HEK293 (cell line): ENCODE measurements at regions not wholly inside any gene's neighbourhood (a gene's known extent, or its start where the extent isn't known, plus 50 kb on each side); places are given as distances from the start of the nearest gene placed in this dataset.

Source experiments
- CTCF ChIA-PET: fragments of 350-600 bp; formaldehyde crosslinking; extraction: SDS; loops from one replicate; lab custom pipeline; 2021; ENCODE audit warnings: antibody characterized with exemption; lab: Yijun Ruan, JAX
- POLR2A ChIA-PET: fragments of 300-600 bp; formaldehyde crosslinking; extraction: SDS; loops from one replicate; lab custom pipeline; 2020; ENCODE audit warnings: antibody characterized with exemption, inconsistent platforms; lab: Yijun Ruan, JAX
- H3K27ac ChIP-seq: fragments of 200-500 bp; sonication (Bioruptor generic); 2 replicates; pipeline ENCODE4 v1.5.1; 2014; ENCODE audit warnings: low read depth, low read length, control low read depth, inconsistent platforms; ENCODE audit errors: extremely low read depth
- H3K36me3 ChIP-seq, 2 experiments: fragments of 200-500 bp in 1 of 2; sonication (Bioruptor generic) in 1 of 2; 1 replicate in 1 of 2; 2 replicates in 1 of 2; pipeline ENCODE4 v1.5.1; 2014 to 2017; ENCODE audit warnings: inconsistent platforms in 2 of 2, low read length in 2 of 2; ENCODE audit not compliant: control insufficient read depth in 2 of 2, insufficient read depth in 1 of 2
- H3K4me1 ChIP-seq: fragments of 200-500 bp; sonication (Bioruptor generic); 2 replicates; pipeline ENCODE4 v1.5.1; 2014; ENCODE audit warnings: mild to moderate bottlenecking, low read length, inconsistent platforms; ENCODE audit not compliant: control insufficient read depth, insufficient read depth
- H3K4me3 ChIP-seq: 2 replicates; pipeline ENCODE4 v1.5.1; 2011; ENCODE audit warnings: low read depth, mild to moderate bottlenecking, control low read depth, low read length, moderate library complexity
- H3K9me3 ChIP-seq: fragments of 200-500 bp; sonication (Bioruptor generic); 2 replicates; pipeline ENCODE4 v1.5.1; 2014; ENCODE audit warnings: low read depth, low read length, inconsistent platforms; ENCODE audit not compliant: control insufficient read depth, insufficient read depth
- BCL6B ChIP-seq: fragments of 450-650 bp; formaldehyde crosslinking; IDR thresholded peaks from 2 replicates; pipeline ENCODE4 v1.5.1; 2017; ENCODE audit warnings: missing biosample characterization, missing genetic modification characterization
- GFI1B ChIP-seq: fragments of 450-650 bp; formaldehyde crosslinking; IDR thresholded peaks from 2 replicates; pipeline ENCODE4 v1.5.1; 2016; ENCODE audit warnings: missing biosample characterization, missing genetic modification characterization
- GLIS1 ChIP-seq: fragments of 450-650 bp; formaldehyde crosslinking; IDR thresholded peaks from 2 replicates; pipeline ENCODE4 v1.5.1; 2016; ENCODE audit warnings: missing biosample characterization, missing genetic modification characterization
- PRDM10 ChIP-seq: fragments of 450-650 bp; formaldehyde crosslinking; IDR thresholded peaks from 2 replicates; pipeline ENCODE4 v1.5.1; 2016; ENCODE audit warnings: missing biosample characterization, missing genetic modification characterization
- ZBTB1 ChIP-seq: fragments of 450-650 bp; formaldehyde crosslinking; IDR thresholded peaks from 2 replicates; pipeline ENCODE4 v1.5.1; 2016; ENCODE audit warnings: missing biosample characterization, missing genetic modification characterization
- ZNF211 ChIP-seq: fragments of 450-650 bp; formaldehyde crosslinking; IDR thresholded peaks from 2 replicates; pipeline ENCODE4 v1.5.1; 2016; ENCODE audit warnings: low read depth, missing biosample characterization, missing genetic modification characterization
- ZNF626 ChIP-seq: fragments of 450-650 bp; sonication (Bioruptor Pico); formaldehyde crosslinking; IDR thresholded peaks from 2 replicates; pipeline ENCODE4 v1.5.1; 2018; ENCODE audit warnings: missing biosample characterization, missing genetic modification characterization, inconsistent platforms
- ZNF777 ChIP-seq: fragments of 450-650 bp; formaldehyde crosslinking; IDR thresholded peaks from 2 replicates; pipeline ENCODE4 v1.5.1; 2017; ENCODE audit warnings: missing biosample characterization, missing genetic modification characterization, borderline replicate concordance
- ZSCAN23 ChIP-seq: fragments of 450-650 bp; formaldehyde crosslinking; IDR thresholded peaks from 2 replicates; pipeline ENCODE4 v1.5.1; 2016; ENCODE audit warnings: missing biosample characterization, missing genetic modification characterization
- TF ChIP-seq, protein P1 (sequence below): fragments of 450-650 bp; formaldehyde crosslinking; IDR thresholded peaks from 2 replicates; pipeline ENCODE4 v1.5.1; 2016; ENCODE audit warnings: missing biosample characterization, missing genetic modification characterization, borderline replicate concordance
- TF ChIP-seq, protein P2 (sequence below): fragments of 450-650 bp; formaldehyde crosslinking; IDR thresholded peaks from 2 replicates; pipeline ENCODE4 v1.5.1; 2017; ENCODE audit warnings: missing biosample characterization, missing genetic modification characterization

DNA sequence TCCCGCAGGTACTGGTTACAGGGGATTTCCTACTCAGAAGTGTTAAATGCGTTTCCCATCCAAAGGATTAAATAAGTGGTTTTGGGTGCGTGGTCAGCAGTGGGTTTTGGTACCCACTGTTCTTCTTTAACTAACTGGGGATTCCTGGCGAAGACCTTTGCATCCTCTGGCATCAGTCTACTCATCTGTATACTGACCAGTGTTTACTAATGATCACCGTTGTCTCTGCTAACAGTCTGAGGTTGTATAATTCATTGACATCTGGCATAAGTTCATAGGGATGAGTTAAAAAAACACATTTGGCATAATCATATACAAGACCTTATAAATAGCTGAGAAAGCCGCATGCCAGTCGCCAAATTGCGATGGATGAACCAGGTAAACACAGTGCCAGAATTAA is 339.1 kb downstream of the PMP22 start:
- H3K27ac ChIP-seq, result no peak overlapping the region
- ChIA-PET POLR2A (no interaction called here), CTCF (interaction anchor here (0.5 to 4.4 kb wide), 35 partner anchors 9 to 1895 kb away, joined by 3 to 69 read pairs (median 4); no protein-coding TSS in a partner anchor)

DNA sequence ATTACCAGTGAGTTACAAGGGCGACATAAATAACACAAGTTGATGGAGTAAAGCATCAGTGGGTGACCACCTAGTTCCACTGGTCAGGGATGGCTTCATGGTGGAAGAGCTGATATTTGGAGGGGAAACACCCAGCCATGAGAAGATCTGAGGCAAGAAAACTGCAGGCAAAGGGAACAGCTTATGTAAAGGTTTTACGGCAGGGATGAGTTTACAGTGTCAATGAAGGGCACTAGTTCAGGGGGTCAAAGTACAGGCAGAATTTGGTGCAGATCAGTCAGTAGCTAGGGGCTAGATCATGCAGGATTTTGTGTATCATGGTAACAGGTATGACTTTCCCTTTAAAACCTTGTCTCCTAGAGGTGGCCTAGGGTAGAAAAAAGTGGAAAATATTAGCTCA is 339.6 kb downstream of the PMP22 start:
- no peak overlapping the region for H3K4me3 ChIP-seq
- ChIA-PET CTCF (interaction anchor here (0.7 to 4.4 kb wide), 12 partner anchors 9 to 1895 kb away, joined by 3 to 69 read pairs (median 6); no protein-coding TSS in a partner anchor), POLR2A (no interaction called here)
- no peaks in the 10 kb centered on the region for H3K4me1 ChIP-seq
- H3K9me3 ChIP-seq, result peaks cover 2% of the 10 kb centered on the region; the same call in 1 of the 2 replicates
- H3K27ac ChIP-seq, result no peak overlapping the region
- TF ChIP-seq ZNF777 (no peak), GFI1B (no peak), BCL6B (tag by site-specific recombination) (no peak), PRDM10 (tag by site-specific recombination) (no peak), ZNF211 (tag by site-specific recombination) (no peak), ZSCAN23 (no peak)
- TF ChIP-seq, protein P1, sequence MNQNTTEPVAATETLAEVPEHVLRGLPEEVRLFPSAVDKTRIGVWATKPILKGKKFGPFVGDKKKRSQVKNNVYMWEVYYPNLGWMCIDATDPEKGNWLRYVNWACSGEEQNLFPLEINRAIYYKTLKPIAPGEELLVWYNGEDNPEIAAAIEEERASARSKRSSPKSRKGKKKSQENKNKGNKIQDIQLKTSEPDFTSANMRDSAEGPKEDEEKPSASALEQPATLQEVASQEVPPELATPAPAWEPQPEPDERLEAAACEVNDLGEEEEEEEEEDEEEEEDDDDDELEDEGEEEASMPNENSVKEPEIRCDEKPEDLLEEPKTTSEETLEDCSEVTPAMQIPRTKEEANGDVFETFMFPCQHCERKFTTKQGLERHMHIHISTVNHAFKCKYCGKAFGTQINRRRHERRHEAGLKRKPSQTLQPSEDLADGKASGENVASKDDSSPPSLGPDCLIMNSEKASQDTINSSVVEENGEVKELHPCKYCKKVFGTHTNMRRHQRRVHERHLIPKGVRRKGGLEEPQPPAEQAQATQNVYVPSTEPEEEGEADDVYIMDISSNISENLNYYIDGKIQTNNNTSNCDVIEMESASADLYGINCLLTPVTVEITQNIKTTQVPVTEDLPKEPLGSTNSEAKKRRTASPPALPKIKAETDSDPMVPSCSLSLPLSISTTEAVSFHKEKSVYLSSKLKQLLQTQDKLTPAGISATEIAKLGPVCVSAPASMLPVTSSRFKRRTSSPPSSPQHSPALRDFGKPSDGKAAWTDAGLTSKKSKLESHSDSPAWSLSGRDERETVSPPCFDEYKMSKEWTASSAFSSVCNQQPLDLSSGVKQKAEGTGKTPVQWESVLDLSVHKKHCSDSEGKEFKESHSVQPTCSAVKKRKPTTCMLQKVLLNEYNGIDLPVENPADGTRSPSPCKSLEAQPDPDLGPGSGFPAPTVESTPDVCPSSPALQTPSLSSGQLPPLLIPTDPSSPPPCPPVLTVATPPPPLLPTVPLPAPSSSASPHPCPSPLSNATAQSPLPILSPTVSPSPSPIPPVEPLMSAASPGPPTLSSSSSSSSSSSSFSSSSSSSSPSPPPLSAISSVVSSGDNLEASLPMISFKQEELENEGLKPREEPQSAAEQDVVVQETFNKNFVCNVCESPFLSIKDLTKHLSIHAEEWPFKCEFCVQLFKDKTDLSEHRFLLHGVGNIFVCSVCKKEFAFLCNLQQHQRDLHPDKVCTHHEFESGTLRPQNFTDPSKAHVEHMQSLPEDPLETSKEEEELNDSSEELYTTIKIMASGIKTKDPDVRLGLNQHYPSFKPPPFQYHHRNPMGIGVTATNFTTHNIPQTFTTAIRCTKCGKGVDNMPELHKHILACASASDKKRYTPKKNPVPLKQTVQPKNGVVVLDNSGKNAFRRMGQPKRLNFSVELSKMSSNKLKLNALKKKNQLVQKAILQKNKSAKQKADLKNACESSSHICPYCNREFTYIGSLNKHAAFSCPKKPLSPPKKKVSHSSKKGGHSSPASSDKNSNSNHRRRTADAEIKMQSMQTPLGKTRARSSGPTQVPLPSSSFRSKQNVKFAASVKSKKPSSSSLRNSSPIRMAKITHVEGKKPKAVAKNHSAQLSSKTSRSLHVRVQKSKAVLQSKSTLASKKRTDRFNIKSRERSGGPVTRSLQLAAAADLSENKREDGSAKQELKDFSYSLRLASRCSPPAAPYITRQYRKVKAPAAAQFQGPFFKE (tag by site-specific recombination), result no peak
- TF ChIP-seq, protein P2, sequence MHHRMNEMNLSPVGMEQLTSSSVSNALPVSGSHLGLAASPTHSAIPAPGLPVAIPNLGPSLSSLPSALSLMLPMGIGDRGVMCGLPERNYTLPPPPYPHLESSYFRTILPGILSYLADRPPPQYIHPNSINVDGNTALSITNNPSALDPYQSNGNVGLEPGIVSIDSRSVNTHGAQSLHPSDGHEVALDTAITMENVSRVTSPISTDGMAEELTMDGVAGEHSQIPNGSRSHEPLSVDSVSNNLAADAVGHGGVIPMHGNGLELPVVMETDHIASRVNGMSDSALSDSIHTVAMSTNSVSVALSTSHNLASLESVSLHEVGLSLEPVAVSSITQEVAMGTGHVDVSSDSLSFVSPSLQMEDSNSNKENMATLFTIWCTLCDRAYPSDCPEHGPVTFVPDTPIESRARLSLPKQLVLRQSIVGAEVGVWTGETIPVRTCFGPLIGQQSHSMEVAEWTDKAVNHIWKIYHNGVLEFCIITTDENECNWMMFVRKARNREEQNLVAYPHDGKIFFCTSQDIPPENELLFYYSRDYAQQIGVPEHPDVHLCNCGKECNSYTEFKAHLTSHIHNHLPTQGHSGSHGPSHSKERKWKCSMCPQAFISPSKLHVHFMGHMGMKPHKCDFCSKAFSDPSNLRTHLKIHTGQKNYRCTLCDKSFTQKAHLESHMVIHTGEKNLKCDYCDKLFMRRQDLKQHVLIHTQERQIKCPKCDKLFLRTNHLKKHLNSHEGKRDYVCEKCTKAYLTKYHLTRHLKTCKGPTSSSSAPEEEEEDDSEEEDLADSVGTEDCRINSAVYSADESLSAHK (tag by site-specific recombination), result no peak
- no peaks in the 10 kb centered on the region for H3K36me3 ChIP-seq

More for the DNA sequence above, 339.1 kb downstream of the PMP22 start:
- Histone ChIP-seq H3K36me3 (no peaks in the 10 kb centered on the region), H3K4me1 (no peaks in the 10 kb centered on the region)
- TF ChIP-seq ZNF626 (tag by site-specific recombination), result no peak
- no peak for TF ChIP-seq ZBTB1 (tag by site-specific recombination)
- TF ChIP-seq GLIS1 (tag by site-specific recombination), result no peak
- TF ChIP-seq, all 188 proteins: peak for 0
- H3K9me3 ChIP-seq, result peaks cover 2% of the 10 kb centered on the region; the same call in 1 of the 2 replicates
- no peak overlapping the region for H3K4me3 ChIP-seq
